ENCODE measurements at regions not wholly inside any gene's neighbourhood (a gene's known extent, or its start where the extent isn't known, plus 50 kb on each side); places are given as distances from the start of the nearest gene placed in this dataset.
A peak's percentile ranks its signal among the peaks of the same experiment; 100 is the strongest.

DNA sequence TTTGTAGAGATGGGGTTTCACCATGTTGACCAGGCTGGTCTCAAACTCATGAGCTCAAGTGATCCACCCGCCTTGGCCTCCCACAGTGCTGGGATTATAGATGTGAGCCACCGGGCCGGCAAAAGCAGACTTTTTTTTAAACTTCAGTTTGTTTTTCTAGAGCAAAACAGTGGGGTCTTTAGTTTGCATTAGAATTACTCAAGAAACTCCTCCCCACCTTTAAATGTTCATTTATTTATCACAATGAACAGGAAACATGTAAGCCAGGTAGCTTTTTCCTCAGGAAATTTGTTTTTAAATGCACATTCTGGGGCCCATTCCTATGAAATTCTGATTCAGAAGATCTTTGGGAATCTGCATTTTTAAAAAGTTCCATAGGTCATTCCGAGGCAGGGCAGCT lies 56.0 kb upstream of the JAZF1 start:
- H3K18ac ChIP-seq (ENCODE audit: extremely low read depth, low read length): no peak overlapping the region
- DNase-seq (ENCODE audit: low read depth in 1 of 2, low spot score in 2 of 2): no peak
- 0 out of 4 replicates have a peak overlapping the region, but pooled peaks of 1 of the 2 experiments have one; percentile 4 for H3K4me2 ChIP-seq (ENCODE audit: insufficient read depth in 1 of 2, low read depth in 2 of 2, low read length in 2 of 2)
- POLR2A ChIA-PET (ENCODE audit: partially characterized antibody): interaction anchor here (1.3 kb wide), 1 partner anchor 8 kb away, joined by 3 read pairs; no protein-coding TSS in a partner anchor
- H3K4ac ChIP-seq (replicated peaks; ENCODE audit: insufficient read length, low read depth, low read length): no peak overlapping the region
- H3K4me3 ChIP-seq (ENCODE audit: extremely low read depth in 1 of 4, insufficient read depth in 2 of 4, low read depth in 3 of 4, low read length in 4 of 4): no peak overlapping the region
- H2BK120ac ChIP-seq (replicated peaks; ENCODE audit: low read depth, low read length): no peak overlapping the region
- no peak overlapping the region for H3K27ac ChIP-seq (ENCODE audit: low read depth, low read length)
- no peak overlapping the region for H3K56ac ChIP-seq (replicated peaks; ENCODE audit: insufficient read length, low read depth, low read length)
- no peak overlapping the region for H4K91ac ChIP-seq (replicated peaks; ENCODE audit: insufficient read length, low read length)
- H2AK5ac ChIP-seq (ENCODE audit: low read depth, low read length): no peak overlapping the region
- no peaks in the 10 kb centered on the region for H3K27me3 ChIP-seq (replicated peaks in 1 of 4; ENCODE audit: control insufficient read depth in 3 of 4, extremely low read depth in 1 of 4, insufficient read depth in 3 of 4, low read length in 3 of 4)
- no peak overlapping the region for H2BK12ac ChIP-seq (ENCODE audit: low read depth, low read length)
- H3K9me3 ChIP-seq (ENCODE audit: insufficient read depth in 2 of 2, low read depth in 1 of 2, low read length in 1 of 2): no peaks in the 10 kb centered on the region
- H2BK15ac ChIP-seq (ENCODE audit: low read length): no peak overlapping the region
- no peaks in the 10 kb centered on the region for H3K36me3 ChIP-seq (ENCODE audit: control insufficient read depth in 2 of 4, insufficient read depth in 4 of 4, low read length in 3 of 4)
- WGBS, 2 experiments (ENCODE audit: extremely low coverage in 1 of 2, insufficient coverage in 1 of 2, insufficient read length in 1 of 2, insufficient replicate concordance in 2 of 2, low coverage in 1 of 2, low lambda C conversion rate in 2 of 2, missing lambda C conversion rate in 1 of 2): 18% methylated on average over 4 of the region's 4 CpGs; no CpG with 5 or more reads in 1 of the 2 experiments
- H4K5ac ChIP-seq (ENCODE audit: insufficient read length, low read depth, low read length): no peak overlapping the region
- H3K79me1 ChIP-seq (ENCODE audit: low read depth, low read length): no peaks in the 10 kb centered on the region
- TF ChIP-seq SP4 (IDR thresholded peaks at IDR 0.05; ENCODE audit: low read length): no peak
- TF ChIP-seq JUN (IDR thresholded peaks at IDR 0.05; ENCODE audit: low read depth, low read length): no peak
- no peak for TF ChIP-seq TCF12 (IDR thresholded peaks at IDR 0.05; ENCODE audit: low read depth, low read length)
- no peak for TF ChIP-seq CTBP2 (IDR thresholded peaks at IDR 0.05; ENCODE audit: borderline replicate concordance, insufficient read depth, insufficient read length, low read length)
- no peak for TF ChIP-seq SP2 (IDR thresholded peaks at IDR 0.05; ENCODE audit: low read length)
- TF ChIP-seq RAD21 (IDR thresholded peaks at IDR 0.05 in 1 of 2, conservative IDR thresholded peaks at IDR 0.05 in 1 of 2; ENCODE audit: low read depth in 2 of 2, low read length in 2 of 2): no peak
- TF ChIP-seq CEBPB (IDR thresholded peaks at IDR 0.05; ENCODE audit: low read depth, low read length): no peak
- TF ChIP-seq SIX5 (IDR thresholded peaks at IDR 0.05; ENCODE audit: low read depth, low read length): no peak
- TF ChIP-seq TAF7 (optimal IDR thresholded peaks at IDR 0.05; ENCODE audit: borderline replicate concordance, low read depth, low read length): no peak
- no peak for TF ChIP-seq GTF2F1 (IDR thresholded peaks at IDR 0.05; ENCODE audit: borderline replicate concordance, low read depth, low read length)
- no peak for TF ChIP-seq CBX8 (IDR thresholded peaks at IDR 0.05; ENCODE audit: borderline replicate concordance, low read depth, low read length)
- TF ChIP-seq MAX (IDR thresholded peaks at IDR 0.05): no peak
- no peak for TF ChIP-seq JUND (IDR thresholded peaks at IDR 0.05; ENCODE audit: low read length)
- no peak for TF ChIP-seq SIN3A (conservative IDR thresholded peaks at IDR 0.05 in 1 of 2, IDR thresholded peaks at IDR 0.05 in 1 of 2; ENCODE audit: low read depth in 1 of 2, low read length in 2 of 2)
- no peaks in the 10 kb centered on the region for H4K20me1 ChIP-seq (replicated peaks in 1 of 2; ENCODE audit: control insufficient read depth in 1 of 2, insufficient read depth in 2 of 2, low read length in 2 of 2)
- FAIRE-seq: no peak
- no peak overlapping the region for H2AFZ ChIP-seq (ENCODE audit: low read length)
- H2BK5ac ChIP-seq (ENCODE audit: low read depth, low read length): peak overlapping the region; percentile 91; the same call in 1 of the 2 replicates
- no peak overlapping the region for H3K23ac ChIP-seq (ENCODE audit: insufficient read length)
- no peak overlapping the region for H2BK20ac ChIP-seq (ENCODE audit: low read length)
- CTCF ChIA-PET (ENCODE audit: partially characterized antibody): interaction anchor here (0.7 to 1.4 kb wide), 2 partner anchors 60 to 165 kb away, joined by 3 read pairs; no protein-coding TSS in a partner anchor
- no peaks in the 10 kb centered on the region for H3K79me2 ChIP-seq (ENCODE audit: control insufficient read depth in 1 of 2, insufficient read depth in 2 of 2, low read length in 2 of 2)
- no peak overlapping the region for H4K8ac ChIP-seq (ENCODE audit: extremely low read depth, insufficient read depth, low read length)
- no peaks in the 10 kb centered on the region for H3K23me2 ChIP-seq (ENCODE audit: low read depth, low read length)
- no peak overlapping the region for H3K9ac ChIP-seq (replicated peaks in 1 of 4; ENCODE audit: extremely low read depth in 1 of 4, low read depth in 3 of 4, low read length in 3 of 4)
- peaks cover 0 to 8% (median 2%) of the 10 kb centered on the region in 4 experiments; a peak in 4 of 7 replicates for H3K4me1 ChIP-seq (replicated peaks in 1 of 4; ENCODE audit: control insufficient read depth in 3 of 4, insufficient read depth in 4 of 4, low read length in 3 of 4)
- no peak overlapping the region for H3K14ac ChIP-seq (ENCODE audit: insufficient read length)

Measured in H1 (cell line).